Activated CD8-positive, alpha-beta memory T cell treated with anti-CD3 and anti-CD28 coated beads for 1 hour (primary cell): ENCODE measurements at regions not wholly inside any gene's neighbourhood (a gene's known extent, or its start where the extent isn't known, plus 50 kb on each side); places are given as distances from the start of the nearest gene placed in this dataset.

Experiments
- DNase-seq, 2 donors: peaks; one replicate each; pipeline ENCODE4 v3.0.0-alpha.2; 2020; ENCODE audit warnings: low read depth in 1 of 2; ENCODE audit errors: extremely low read depth in 1 of 2

GRCh38 chr5:175388531-175388930 is 55.5 kb downstream of the DRD1 start:
- DNase-seq: no peak

DNA sequence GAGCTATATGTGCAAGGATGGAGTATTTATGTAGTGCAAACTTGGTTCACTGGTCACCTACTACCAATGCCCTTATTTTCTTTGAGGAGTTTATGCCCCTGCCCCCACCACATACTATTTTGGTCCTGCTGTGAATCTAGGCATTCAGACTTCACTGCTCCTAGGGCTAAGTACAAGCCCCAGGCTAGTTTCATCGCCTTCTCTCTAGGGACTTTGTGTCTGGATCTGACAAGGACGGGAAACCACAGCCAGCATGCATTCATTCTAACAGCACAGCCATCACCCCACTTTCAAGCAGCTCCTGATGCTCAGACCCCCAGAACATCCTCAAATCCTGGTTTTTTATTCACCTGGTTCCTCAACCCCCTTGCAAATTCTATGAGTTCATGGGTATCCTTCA is 56.8 kb downstream of the DRD1 start:
- DNase-seq: no peak

- DNase-seq: no peak
Measured at GRCh38 chr5:175386526-175386925, 57.5 kb downstream of the DRD1 start.

GRCh38 chr5:175385691-175386362 is 58.2 kb downstream of the DRD1 start:
- no peak for DNase-seq

- DNase-seq: no peak
Measured at GRCh38 chr5:175384724-175385552, 59.0 kb downstream of the DRD1 start.

DNA sequence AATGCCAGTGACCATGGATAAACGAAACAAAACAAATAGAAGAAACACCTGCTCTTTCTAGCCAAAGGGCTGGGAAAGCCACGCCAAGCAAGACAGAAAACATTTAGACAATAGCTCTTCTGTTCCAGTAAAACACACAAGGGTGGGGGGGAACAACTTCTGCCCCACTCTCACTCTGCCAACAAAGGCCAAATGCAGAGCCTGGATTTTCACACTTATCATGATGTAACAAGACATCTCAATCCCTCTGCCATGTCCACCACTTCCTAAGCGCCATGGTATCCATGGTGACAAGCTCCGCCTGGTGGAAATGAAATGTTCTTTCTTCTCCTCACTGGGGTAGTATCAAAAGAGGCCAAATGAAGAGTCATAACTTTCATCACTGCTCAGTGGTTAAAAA is 60.6 kb downstream of the DRD1 start:
- DNase-seq: no peak

GRCh38 chr5:175382171-175382570 is 61.8 kb downstream of the DRD1 start:
- DNase-seq: no peak

GRCh38 chr5:175381130-175381529 is 62.9 kb downstream of the DRD1 start:
- DNase-seq: no peak

GRCh38 chr5:175380701-175381100 is 63.3 kb downstream of the DRD1 start:
- no peak for DNase-seq

DNA sequence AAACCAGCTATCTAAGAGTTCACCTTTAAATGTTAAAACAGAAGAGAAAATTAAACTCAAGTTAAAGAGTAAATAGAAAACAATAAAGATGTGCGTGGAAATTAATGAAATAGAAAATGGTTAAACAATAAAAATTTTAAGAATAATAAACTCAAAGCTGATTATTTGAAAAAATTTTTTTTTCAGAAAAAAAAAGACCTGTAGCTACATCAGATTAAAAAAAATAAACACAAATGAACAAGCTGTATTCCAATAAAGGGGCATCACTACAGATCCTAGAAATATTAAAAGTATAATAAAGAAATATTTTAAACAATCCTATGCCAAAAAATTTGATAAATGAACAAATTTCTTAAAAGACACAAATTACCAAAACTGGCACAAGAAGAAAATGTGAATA is 64.1 kb downstream of the DRD1 start:
- DNase-seq: no peak

- DNase-seq: no peak
Measured at GRCh38 chr5:175378444-175379028, 65.4 kb downstream of the DRD1 start.

- no peak for DNase-seq
Measured at GRCh38 chr5:175377816-175378215, 66.2 kb downstream of the DRD1 start.

DNA sequence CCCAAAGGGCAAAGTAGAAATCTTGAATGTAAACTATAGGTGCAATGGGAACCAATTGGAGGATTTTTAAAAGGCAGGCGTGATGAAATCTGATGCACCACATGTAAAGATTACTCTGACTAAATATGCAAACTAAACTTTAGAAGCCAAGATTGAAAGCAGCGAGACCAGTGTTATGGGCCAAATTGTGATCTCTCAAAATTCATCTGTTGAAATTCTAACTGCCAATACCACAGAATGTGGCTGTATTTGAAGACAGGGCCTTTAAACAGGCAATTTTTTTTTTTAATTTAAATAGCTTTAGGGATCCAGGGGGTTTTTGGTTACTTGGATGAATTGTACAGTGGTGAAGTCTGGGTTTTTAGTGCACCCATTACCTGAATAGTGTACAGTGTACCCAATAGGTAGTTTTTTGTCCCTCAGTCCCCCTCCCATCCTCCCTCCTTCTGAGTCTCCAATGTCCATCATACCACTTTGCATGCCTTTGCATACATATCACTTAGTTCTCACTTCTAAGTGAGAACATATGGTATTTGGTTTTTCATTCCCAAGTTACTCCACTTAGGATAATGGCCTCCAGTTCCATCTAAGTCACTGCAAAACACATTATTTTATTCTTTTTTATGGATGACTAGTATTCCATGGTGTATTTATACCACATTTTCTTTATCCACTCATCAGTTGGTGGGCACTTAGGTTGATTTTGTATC is 69.7 kb downstream of the DRD1 start:
- DNase-seq: no peak

DNA sequence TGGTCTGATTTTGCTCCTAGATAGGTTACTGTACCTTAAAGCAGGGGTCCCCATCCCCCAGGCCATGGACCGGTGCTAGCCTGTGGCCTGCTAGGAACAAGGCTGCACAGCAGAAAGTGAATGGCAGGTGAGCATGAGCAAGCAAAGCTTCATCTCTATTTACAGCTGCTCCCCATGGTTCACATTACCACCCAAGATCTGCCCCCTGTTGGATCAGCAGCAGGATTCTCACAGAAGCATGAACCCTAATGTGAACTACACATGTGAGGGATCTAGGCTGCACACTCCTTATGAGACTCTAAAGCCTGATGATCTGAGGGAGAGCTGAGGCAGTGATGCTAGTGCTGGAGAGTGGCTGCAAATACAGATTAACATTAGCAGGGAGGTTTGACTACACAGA is 78.1 kb downstream of the DRD1 start:
- no peak for DNase-seq

- DNase-seq: no peak
Measured at GRCh38 chr5:175363300-175363699, 80.7 kb downstream of the DRD1 start.

- no peak for DNase-seq
Measured at GRCh38 chr5:175357995-175358394, 86.0 kb downstream of the DRD1 start.

DNA sequence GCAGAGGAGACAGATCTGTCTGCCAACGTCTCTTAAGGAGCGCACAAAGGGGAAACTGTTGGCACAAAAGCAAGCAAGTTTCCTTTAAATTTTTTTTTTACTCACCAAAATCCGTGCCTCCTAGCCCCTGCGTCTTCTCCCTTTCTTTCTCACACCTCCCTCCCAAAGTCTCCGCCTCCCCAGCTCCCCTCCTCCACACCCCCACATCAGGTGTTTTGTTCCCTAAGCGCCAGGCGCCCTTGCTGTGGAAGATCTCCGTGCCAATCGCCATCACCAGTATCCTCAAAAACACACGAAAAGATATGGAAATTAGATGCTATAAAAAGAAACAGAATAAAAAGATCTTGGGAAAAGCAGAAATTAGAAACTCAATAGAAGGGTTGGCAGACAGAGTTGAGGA is 87.6 kb downstream of the DRD1 start:
- no peak for DNase-seq

DNA sequence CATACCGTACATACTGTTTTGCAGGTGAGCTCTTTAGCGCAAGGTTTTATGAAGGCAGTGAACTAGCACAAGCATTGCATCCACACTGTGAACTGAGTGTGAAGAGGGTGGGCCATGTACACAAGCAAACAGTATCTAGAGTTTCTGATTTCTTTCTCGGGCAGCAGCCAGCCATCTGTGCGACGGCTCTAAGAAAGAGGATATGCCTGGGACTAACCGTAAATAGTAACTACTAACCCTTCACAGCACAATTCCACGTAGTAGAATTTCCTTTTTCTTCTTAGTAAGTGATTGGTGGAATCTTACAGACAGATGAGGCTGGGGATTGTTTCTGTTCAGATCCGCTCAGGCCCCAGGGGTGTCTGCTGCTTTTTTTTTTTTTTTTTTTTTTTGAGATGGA is 89.0 kb downstream of the DRD1 start:
- DNase-seq: no peak

DNA sequence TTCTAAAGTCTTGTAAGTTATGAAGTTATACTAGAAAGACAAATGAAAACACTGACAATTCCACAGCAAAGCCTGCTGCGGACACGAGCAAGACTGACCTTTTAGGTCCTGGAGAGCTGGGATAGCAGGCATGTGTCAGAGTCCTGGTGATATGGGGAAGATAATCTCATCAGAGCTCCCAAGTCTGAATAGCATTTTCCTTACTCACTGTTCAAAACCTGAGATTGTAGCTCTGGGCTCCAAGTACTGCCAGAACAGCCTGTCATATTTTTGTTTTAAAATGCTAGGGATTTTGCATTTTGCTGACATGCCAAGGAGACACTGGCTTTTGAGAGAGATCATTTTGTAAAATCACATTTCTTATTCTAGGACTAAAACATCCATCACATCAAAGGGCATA is 90.1 kb downstream of the DRD1 start:
- no peak for DNase-seq

DNA sequence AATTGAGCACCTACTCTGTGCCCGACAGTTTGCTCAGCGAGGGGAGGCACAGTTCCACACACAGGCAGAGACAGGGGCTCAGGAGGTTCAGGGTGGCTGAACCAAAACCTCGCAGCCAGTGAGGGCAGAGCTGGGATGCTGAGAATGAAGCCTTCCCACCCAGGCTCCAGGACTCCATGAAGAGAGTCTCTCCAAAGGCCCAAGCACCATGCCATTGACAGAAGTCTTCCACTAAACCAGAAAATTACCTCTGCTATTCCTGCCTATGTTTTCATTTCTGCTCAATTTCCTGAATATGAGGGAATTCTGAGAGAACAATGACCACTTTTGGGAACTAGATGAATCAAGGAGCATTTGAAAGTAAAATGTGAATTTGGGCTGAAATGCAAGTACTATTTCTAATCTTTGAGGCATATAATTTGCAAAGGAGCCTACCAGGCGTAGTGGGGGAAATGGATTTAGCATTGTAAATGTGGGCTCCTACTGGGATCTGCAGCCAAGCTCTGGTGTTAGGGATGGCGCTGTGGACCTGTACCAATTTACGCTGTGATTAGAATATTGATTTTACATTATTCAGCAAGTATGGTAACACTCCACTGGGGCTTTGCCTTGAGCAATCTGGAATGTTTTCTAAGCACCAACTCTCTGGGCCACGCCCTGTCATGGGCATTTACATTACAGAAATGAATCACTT is 91.9 kb downstream of the DRD1 start:
- DNase-seq: no peak

- DNase-seq: no peak
Measured at GRCh38 chr5:175351126-175351525, 92.9 kb downstream of the DRD1 start.
